ENCODE measurements at regions not wholly inside any gene's neighbourhood (a gene's known extent, or its start where the extent isn't known, plus 50 kb on each side); places are given as distances from the start of the nearest gene placed in this dataset. TPM values are rescaled to one million over a fixed set of nuclear protein-coding genes. Genes with fewer than 3 reads are reported as not detected.

- ATAC-seq (ENCODE audit: low FRiP score) (no peak), DNase-seq (ENCODE audit: low spot score) (no peak)
- TF ChIP-seq, protein P1, sequence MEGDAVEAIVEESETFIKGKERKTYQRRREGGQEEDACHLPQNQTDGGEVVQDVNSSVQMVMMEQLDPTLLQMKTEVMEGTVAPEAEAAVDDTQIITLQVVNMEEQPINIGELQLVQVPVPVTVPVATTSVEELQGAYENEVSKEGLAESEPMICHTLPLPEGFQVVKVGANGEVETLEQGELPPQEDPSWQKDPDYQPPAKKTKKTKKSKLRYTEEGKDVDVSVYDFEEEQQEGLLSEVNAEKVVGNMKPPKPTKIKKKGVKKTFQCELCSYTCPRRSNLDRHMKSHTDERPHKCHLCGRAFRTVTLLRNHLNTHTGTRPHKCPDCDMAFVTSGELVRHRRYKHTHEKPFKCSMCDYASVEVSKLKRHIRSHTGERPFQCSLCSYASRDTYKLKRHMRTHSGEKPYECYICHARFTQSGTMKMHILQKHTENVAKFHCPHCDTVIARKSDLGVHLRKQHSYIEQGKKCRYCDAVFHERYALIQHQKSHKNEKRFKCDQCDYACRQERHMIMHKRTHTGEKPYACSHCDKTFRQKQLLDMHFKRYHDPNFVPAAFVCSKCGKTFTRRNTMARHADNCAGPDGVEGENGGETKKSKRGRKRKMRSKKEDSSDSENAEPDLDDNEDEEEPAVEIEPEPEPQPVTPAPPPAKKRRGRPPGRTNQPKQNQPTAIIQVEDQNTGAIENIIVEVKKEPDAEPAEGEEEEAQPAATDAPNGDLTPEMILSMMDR (IDR thresholded peaks at IDR 0.05) = no peak
These were observed 54.5 kb upstream of the WDR1 start for GRCh38 chr4:10171055-10171454.

GRCh38 chr4:10169839-10170387 lies 53.3 kb upstream of the WDR1 start:
- DNase-seq (ENCODE audit: low spot score) (no peak), ATAC-seq (ENCODE audit: low FRiP score) (no peak)
- TF ChIP-seq, protein P1 (IDR thresholded peaks at IDR 0.05) = no peak

DNA sequence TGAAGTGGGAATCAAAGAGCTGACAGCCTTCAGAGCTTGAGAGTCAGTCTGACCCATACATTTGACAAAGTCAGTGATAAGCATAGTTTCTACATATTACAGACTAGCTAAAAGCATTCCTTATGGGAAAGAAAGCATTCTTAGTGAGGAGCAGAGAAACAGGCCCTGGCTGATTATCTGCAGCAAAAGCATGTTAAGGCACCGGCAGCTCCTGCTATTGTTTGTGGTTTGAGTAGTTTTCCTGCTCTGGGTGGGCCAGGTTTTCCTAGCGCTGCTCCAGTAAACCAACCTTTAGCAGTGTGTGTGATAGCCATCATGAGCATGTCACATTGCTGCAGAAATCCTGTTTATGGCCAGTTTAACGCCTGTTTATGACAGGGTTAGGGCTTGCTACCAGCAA lies 51.6 kb upstream of the WDR1 start:
- ATAC-seq (ENCODE audit: low FRiP score) (no peak), DNase-seq (ENCODE audit: low spot score) (no peak)
- TF ChIP-seq, protein P1 (IDR thresholded peaks at IDR 0.05) = no peak

GRCh38 chr4:10167201-10167600 lies 50.6 kb upstream of the WDR1 start:
- ATAC-seq (ENCODE audit: low FRiP score) = no peak
- DNase-seq (ENCODE audit: low spot score) = no peak
- TF ChIP-seq, protein P1 (IDR thresholded peaks at IDR 0.05) = no peak

Small RNA genes lying in the stretch of these regions (small RNA-seq; reads per million reads assigned to genes)
- gene AC006499.8 = not detected

Data from omental fat pad (tissue), 3 donors.